ENCODE measurements at regions not wholly inside any gene's neighbourhood (a gene's known extent, or its start where the extent isn't known, plus 50 kb on each side); places are given as distances from the start of the nearest gene placed in this dataset.

DNA sequence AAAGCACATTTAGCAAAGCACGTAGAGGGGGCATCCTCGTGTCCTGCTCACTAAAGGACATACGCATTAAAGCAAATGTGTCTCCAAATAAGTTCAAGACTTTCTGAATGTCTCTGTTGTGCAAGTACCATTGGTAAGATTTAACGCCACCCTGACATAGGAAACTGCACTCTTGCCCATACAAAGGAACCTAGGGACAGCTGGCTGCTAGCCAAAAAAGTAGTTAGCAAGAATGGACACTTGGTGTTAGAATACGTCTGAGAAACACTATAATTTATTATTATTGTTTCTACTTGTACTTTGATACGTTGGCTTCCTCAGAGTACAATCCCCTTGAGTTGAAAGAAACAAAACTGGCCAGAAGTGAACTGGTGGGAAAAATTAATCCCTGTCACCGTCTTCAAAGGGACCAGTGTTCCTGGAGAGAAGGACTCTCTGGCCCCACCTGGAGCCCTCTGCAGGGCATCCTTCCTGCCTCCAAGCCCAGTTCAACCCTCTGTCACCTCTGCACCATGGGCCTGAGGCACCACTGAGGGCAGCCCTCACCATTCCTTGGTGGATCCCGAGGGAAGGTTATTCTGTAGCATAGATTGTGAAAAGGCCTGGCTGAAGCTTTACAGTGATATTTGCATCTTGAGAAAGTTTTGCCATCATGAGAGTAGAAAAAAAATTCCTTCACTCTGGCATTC lies 51.4 kb upstream of the APCDD1 start:
- DNase-seq: no peak

DNA sequence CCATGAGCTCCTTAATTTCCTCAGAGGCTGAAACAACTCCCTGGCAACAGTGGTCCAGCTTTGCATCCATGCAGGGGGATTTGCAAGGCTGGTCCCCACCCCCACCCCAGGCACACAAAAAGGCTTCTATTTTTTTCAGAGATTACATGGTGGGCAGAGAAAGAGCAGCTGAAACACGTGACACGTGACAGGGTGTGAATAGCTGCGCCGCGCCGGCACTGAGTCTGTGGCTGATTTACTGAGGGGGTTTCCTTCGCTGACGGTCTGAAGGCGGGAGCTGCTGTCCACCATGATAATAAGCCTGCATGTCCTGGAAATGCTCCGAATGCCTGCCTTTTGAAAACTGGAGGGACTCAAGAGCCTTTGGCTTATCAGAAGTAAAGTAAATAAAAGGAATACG lies 50.7 kb upstream of the APCDD1 start:
- DNase-seq: no peak

DNA sequence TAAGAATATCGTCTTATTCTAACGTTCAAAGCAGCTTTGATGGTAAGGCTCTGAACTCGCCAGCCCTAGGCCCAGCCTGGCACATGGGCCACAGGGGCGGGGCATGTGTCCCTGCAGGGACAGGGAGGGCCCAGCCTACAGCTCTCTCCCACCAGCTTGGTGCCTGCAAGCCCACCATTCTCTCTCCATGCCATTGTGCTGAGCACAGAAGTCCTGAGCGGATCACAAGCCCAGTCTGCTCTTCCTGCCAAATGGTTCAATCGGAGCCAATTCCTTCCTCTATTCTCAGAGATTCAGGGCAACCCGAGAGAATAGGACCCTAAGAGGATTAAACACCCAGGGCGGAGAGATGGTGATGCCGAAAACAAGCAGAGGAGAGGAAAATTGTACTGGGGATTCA lies 50.3 kb upstream of the APCDD1 start:
- no peak for DNase-seq

Data from CD4-positive, alpha-beta T cell treated with Interleukin-10 for 1 hour (primary cell).